ENCODE measurements at regions not wholly inside any gene's neighbourhood (a gene's known extent, or its start where the extent isn't known, plus 50 kb on each side); places are given as distances from the start of the nearest gene placed in this dataset.
A peak's percentile ranks its signal among the peaks of the same experiment; 100 is the strongest.

GRCh38 chr11:64445651-64446050 lies 86.7 kb downstream of the RPS6KA4 start:
- Histone ChIP-seq H3K36me3 (ENCODE audit: control insufficient read depth, insufficient read depth, low read length) (no peaks in the 10 kb centered on the region), H3K4me3 (ENCODE audit: insufficient read depth, low read depth, low read length) (no peak overlapping the region), H3K27me3 (ENCODE audit: control insufficient read depth, insufficient read depth, low read length, poor library complexity, severe bottlenecking) (peaks cover 14% of the 10 kb centered on the region), H3K4me1 (ENCODE audit: control insufficient read depth, insufficient read depth, low read length) (peaks cover 9% of the 10 kb centered on the region), H3K9me3 (ENCODE audit: control insufficient read depth, low read length) (no peaks in the 10 kb centered on the region), H3K27ac (ENCODE audit: insufficient read depth, low read depth, low read length, poor library complexity, severe bottlenecking) (no peak overlapping the region)
- WGBS, 2 experiments, result 92 to 96% methylated on average over 4 of the region's 4 CpGs

GRCh38 chr11:64447831-64448598 lies 89.1 kb downstream of the RPS6KA4 start:
- Histone ChIP-seq H3K4me1 (ENCODE audit: control insufficient read depth, insufficient read depth, low read length) (peaks cover 9% of the 10 kb centered on the region), H3K27ac (ENCODE audit: insufficient read depth, low read depth, low read length, poor library complexity, severe bottlenecking) (no peak overlapping the region), H3K36me3 (ENCODE audit: control insufficient read depth, insufficient read depth, low read length) (no peaks in the 10 kb centered on the region), H3K4me3 (ENCODE audit: insufficient read depth, low read depth, low read length) (no peak overlapping the region), H3K9me3 (ENCODE audit: control insufficient read depth, low read length) (no peaks in the 10 kb centered on the region), H3K27me3 (ENCODE audit: control insufficient read depth, insufficient read depth, low read length, poor library complexity, severe bottlenecking) (peaks cover 14% of the 10 kb centered on the region)
- 55 to 57% methylated on average over 16 to 17 of the region's 17 CpGs for WGBS, 2 experiments

- Histone ChIP-seq H3K27ac (ENCODE audit: insufficient read depth, low read depth, low read length, poor library complexity, severe bottlenecking) (no peak overlapping the region), H3K36me3 (ENCODE audit: control insufficient read depth, insufficient read depth, low read length) (no peaks in the 10 kb centered on the region), H3K4me1 (ENCODE audit: control insufficient read depth, insufficient read depth, low read length) (peaks cover 9% of the 10 kb centered on the region), H3K4me3 (ENCODE audit: insufficient read depth, low read depth, low read length) (peak overlapping the region; percentile 28), H3K9me3 (ENCODE audit: control insufficient read depth, low read length) (no peaks in the 10 kb centered on the region), H3K27me3 (ENCODE audit: control insufficient read depth, insufficient read depth, low read length, poor library complexity, severe bottlenecking) (peaks cover 14% of the 10 kb centered on the region)
- 6 to 8% methylated on average over 37 of the region's 37 CpGs for WGBS, 2 experiments
These were observed 89.8 kb downstream of the RPS6KA4 start for GRCh38 chr11:64448599-64449380.

GRCh38 chr11:64449381-64450167 lies 90.6 kb downstream of the RPS6KA4 start:
- Histone ChIP-seq H3K9me3 (ENCODE audit: control insufficient read depth, low read length) (no peaks in the 10 kb centered on the region), H3K27ac (ENCODE audit: insufficient read depth, low read depth, low read length, poor library complexity, severe bottlenecking) (no peak overlapping the region), H3K27me3 (ENCODE audit: control insufficient read depth, insufficient read depth, low read length, poor library complexity, severe bottlenecking) (peaks cover 14% of the 10 kb centered on the region), H3K36me3 (ENCODE audit: control insufficient read depth, insufficient read depth, low read length) (no peaks in the 10 kb centered on the region), H3K4me1 (ENCODE audit: control insufficient read depth, insufficient read depth, low read length) (peaks cover 9% of the 10 kb centered on the region), H3K4me3 (ENCODE audit: insufficient read depth, low read depth, low read length) (peak overlapping the region; percentile 28)
- 30 to 31% methylated on average over 31 of the region's 31 CpGs for WGBS, 2 experiments

GRCh38 chr11:64450168-64450560 lies 91.2 kb downstream of the RPS6KA4 start:
- H3K9me3 ChIP-seq (ENCODE audit: control insufficient read depth, low read length), result no peaks in the 10 kb centered on the region
- H3K4me1 ChIP-seq (ENCODE audit: control insufficient read depth, insufficient read depth, low read length), result peaks cover 9% of the 10 kb centered on the region
- whole genome bisulfite sequencing, 2 experiments, result 93 to 94% methylated on average over 2 of the region's 2 CpGs
- H3K27ac ChIP-seq (ENCODE audit: insufficient read depth, low read depth, low read length, poor library complexity, severe bottlenecking), result no peak overlapping the region
- H3K27me3 ChIP-seq (ENCODE audit: control insufficient read depth, insufficient read depth, low read length, poor library complexity, severe bottlenecking), result peaks cover 14% of the 10 kb centered on the region
- no peaks in the 10 kb centered on the region for H3K36me3 ChIP-seq (ENCODE audit: control insufficient read depth, insufficient read depth, low read length)
- H3K4me3 ChIP-seq (ENCODE audit: insufficient read depth, low read depth, low read length), result no peak overlapping the region

- no peaks in the 10 kb centered on the region for H3K9me3 ChIP-seq (ENCODE audit: control insufficient read depth, low read length)
- H3K4me3 ChIP-seq (ENCODE audit: insufficient read depth, low read depth, low read length), result no peak overlapping the region
- 68 to 70% methylated on average over 7 of the region's 7 CpGs for WGBS, 2 experiments
- no peak overlapping the region for H3K27ac ChIP-seq (ENCODE audit: insufficient read depth, low read depth, low read length, poor library complexity, severe bottlenecking)
- no peaks in the 10 kb centered on the region for H3K36me3 ChIP-seq (ENCODE audit: control insufficient read depth, insufficient read depth, low read length)
- H3K4me1 ChIP-seq (ENCODE audit: control insufficient read depth, insufficient read depth, low read length), result peaks cover 9% of the 10 kb centered on the region
- peaks cover 14% of the 10 kb centered on the region for H3K27me3 ChIP-seq (ENCODE audit: control insufficient read depth, insufficient read depth, low read length, poor library complexity, severe bottlenecking)
These were observed 92.9 kb downstream of the RPS6KA4 start for GRCh38 chr11:64451856-64452255.

- H3K36me3 ChIP-seq (ENCODE audit: control insufficient read depth, insufficient read depth, low read length), result no peaks in the 10 kb centered on the region
- 55 to 62% methylated on average over 1 of the region's 1 CpG for WGBS, 2 experiments
- H3K27me3 ChIP-seq (ENCODE audit: control insufficient read depth, insufficient read depth, low read length, poor library complexity, severe bottlenecking), result peaks cover 10% of the 10 kb centered on the region
- no peak overlapping the region for H3K27ac ChIP-seq (ENCODE audit: insufficient read depth, low read depth, low read length, poor library complexity, severe bottlenecking)
- no peak overlapping the region for H3K4me3 ChIP-seq (ENCODE audit: insufficient read depth, low read depth, low read length)
- no peaks in the 10 kb centered on the region for H3K9me3 ChIP-seq (ENCODE audit: control insufficient read depth, low read length)
- H3K4me1 ChIP-seq (ENCODE audit: control insufficient read depth, insufficient read depth, low read length), result peaks cover 7% of the 10 kb centered on the region
These were observed 94.5 kb downstream of the RPS6KA4 start for GRCh38 chr11:64453466-64453865.

- Histone ChIP-seq H3K9me3 (ENCODE audit: control insufficient read depth, low read length) (no peaks in the 10 kb centered on the region), H3K27me3 (ENCODE audit: control insufficient read depth, insufficient read depth, low read length, poor library complexity, severe bottlenecking) (no peaks in the 10 kb centered on the region), H3K27ac (ENCODE audit: insufficient read depth, low read depth, low read length, poor library complexity, severe bottlenecking) (no peak overlapping the region), H3K36me3 (ENCODE audit: control insufficient read depth, insufficient read depth, low read length) (no peaks in the 10 kb centered on the region), H3K4me3 (ENCODE audit: insufficient read depth, low read depth, low read length) (no peak overlapping the region), H3K4me1 (ENCODE audit: control insufficient read depth, insufficient read depth, low read length) (no peaks in the 10 kb centered on the region)
- 93% methylated on average over 22 of the region's 22 CpGs for WGBS, 2 experiments
These were observed 96.7 kb downstream of the RPS6KA4 start for GRCh38 chr11:64455456-64456261.

- H3K27me3 ChIP-seq (ENCODE audit: control insufficient read depth, insufficient read depth, low read length, poor library complexity, severe bottlenecking), result no peaks in the 10 kb centered on the region
- H3K36me3 ChIP-seq (ENCODE audit: control insufficient read depth, insufficient read depth, low read length), result no peaks in the 10 kb centered on the region
- H3K4me1 ChIP-seq (ENCODE audit: control insufficient read depth, insufficient read depth, low read length), result no peaks in the 10 kb centered on the region
- H3K27ac ChIP-seq (ENCODE audit: insufficient read depth, low read depth, low read length, poor library complexity, severe bottlenecking), result no peak overlapping the region
- no peaks in the 10 kb centered on the region for H3K9me3 ChIP-seq (ENCODE audit: control insufficient read depth, low read length)
- 93 to 94% methylated on average over 23 of the region's 23 CpGs for WGBS, 2 experiments
- no peak overlapping the region for H3K4me3 ChIP-seq (ENCODE audit: insufficient read depth, low read depth, low read length)
These were observed 97.8 kb downstream of the RPS6KA4 start for GRCh38 chr11:64456509-64457320.

Measured in ectodermal cell (in vitro differentiated cells).